HG03280 (cell line): ENCODE measurements at regions not wholly inside any gene's neighbourhood (a gene's known extent, or its start where the extent isn't known, plus 50 kb on each side); places are given as distances from the start of the nearest gene placed in this dataset.
"Not testable (repeated sequence)": the region's sequence is repeated elsewhere in the genome, so short reads cannot be mapped to it uniquely, and the experiment has no call there.

Source experiments
- ATAC-seq: cut with Tn5 transposase; IDR thresholded peaks from one replicate; pipeline ENCODE4 v1.9.1; 2021; ENCODE audit warnings: mild to moderate bottlenecking, moderate library complexity; ENCODE audit not compliant: unreplicated experiment

DNA sequence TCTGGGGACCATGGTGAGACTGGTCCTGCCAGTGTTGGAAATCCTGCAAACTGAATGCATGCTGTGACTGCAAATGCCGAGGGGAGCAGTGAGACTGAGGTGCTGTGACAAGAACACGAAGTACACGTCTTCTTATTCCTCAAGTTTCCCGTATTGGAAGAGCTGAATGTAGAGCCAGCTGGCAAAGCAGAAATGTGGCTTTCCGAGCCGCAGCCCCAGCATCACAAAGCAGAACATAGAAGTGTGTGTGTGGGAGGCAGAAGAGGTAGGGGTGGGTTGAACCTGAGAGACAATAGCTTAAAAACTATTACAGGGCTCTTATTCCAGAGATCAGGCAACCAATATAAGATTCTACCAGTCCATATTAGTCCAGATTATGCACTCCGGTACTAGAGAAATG lies 98.8 kb downstream of the CARTPT start:
- no peak for ATAC-seq

DNA sequence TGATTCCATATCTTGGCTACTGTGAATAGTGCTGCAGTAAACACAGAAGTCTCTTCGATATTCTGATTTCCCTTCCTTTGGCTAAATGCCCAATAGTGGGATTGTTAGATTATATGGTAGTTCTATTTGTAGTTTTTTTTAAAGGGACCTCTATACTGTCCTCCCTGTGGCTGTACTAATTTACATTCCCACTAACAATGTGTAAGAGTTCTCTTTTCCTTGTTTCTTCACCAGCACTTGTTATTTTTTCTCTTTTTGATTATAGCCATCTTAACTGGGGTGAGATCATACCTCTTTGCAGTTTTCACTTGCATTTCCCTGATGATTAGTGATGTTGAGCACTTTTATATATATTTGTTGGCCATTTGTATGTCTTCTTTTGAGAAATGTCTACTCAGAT lies 102.0 kb downstream of the CARTPT start:
- ATAC-seq: no peak

DNA sequence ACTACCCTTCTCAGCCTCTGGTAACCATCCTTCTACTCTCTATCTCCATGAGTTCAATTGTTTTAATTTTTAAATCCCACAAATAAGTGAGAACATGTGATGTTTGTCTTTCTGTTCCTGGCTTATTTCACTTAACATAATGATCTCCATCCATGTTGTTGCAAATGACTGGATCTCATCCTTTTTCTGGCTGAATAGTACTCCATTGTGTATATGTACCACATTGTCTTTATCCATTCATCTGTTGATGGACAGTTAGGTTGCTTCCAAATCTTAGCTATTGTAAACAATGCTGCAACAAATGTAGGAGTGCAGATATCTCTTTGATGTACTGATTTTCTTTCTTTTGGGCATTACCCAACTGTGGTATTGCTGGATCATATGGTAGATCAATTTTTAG lies 103.0 kb downstream of the CARTPT start:
- ATAC-seq: not testable (repeated sequence)

DNA sequence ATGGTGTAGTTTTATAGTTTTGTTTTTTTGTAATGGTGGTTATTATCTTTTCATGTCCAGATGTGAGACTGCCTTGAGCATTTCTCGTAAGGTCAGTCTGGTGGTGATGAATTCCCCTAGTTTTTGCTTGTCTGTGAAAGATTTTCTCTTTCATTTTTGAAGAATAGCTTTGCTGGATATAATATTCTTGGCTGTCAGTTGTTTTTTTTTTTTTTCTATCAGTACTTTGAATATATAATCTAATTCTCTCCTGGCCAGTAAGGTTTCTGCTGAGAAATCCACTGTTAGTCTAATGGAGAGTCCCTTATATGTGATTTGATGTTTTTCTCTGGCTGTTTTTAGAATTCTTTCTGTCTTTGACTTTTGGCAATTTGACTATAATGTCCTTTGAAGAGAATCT lies 106.9 kb downstream of the CARTPT start:
- no peak for ATAC-seq

DNA sequence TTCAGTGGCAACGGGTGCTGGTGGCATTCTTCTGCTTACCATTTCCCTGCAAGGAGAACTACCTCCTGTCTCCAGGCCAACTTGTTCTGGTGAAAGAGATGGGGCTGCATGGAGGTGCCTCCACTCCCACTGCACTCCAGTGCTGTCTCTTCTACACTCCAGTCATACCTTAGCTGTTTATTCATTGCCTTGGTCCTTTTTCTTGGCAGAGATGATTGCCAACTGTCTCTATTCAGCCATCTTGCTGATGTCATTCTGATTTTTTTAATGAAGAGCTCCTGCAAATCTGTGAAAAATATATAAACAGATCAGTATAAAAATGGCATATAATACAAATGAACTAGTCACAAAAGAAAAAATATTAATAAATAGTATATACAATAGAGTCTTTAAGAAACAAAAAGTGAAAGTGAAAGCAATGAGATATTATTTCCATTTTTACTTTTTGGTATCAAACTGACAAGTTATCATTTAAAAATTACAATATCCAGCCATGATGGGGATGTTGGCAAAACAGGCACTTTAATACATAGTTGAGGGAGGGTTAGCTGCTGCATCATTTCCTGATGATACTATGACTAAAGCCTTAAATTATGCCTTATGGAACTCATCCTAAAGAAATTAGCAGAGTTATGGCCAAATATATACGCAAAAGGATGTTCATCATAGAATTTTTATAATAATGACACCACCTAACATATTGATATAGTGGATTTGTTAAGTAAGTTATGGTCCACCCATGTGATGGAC lies 109.4 kb downstream of the CARTPT start:
- no peak for ATAC-seq

DNA sequence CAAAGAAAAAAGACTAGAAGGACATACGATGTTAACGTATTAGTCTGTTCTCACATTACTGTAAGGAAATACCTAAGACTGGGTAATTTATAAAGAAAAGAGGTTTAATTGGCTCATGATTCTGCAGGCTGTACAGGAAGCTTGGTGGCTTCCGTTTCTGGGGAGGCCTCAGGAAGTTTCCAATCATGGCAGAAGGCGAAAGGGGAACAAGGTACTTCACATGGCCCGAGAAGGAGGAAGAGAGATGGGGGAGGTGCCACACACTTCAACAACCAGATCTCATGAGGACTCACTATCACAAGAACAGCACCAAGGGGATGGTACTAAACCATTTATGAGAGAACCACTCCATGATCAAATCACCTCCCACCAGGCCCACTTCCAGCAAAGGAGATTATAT lies 110.1 kb downstream of the CARTPT start:
- no peak for ATAC-seq

GRCh38 chr5:71830681-71831539 lies 111.8 kb downstream of the CARTPT start:
- ATAC-seq: no peak

DNA sequence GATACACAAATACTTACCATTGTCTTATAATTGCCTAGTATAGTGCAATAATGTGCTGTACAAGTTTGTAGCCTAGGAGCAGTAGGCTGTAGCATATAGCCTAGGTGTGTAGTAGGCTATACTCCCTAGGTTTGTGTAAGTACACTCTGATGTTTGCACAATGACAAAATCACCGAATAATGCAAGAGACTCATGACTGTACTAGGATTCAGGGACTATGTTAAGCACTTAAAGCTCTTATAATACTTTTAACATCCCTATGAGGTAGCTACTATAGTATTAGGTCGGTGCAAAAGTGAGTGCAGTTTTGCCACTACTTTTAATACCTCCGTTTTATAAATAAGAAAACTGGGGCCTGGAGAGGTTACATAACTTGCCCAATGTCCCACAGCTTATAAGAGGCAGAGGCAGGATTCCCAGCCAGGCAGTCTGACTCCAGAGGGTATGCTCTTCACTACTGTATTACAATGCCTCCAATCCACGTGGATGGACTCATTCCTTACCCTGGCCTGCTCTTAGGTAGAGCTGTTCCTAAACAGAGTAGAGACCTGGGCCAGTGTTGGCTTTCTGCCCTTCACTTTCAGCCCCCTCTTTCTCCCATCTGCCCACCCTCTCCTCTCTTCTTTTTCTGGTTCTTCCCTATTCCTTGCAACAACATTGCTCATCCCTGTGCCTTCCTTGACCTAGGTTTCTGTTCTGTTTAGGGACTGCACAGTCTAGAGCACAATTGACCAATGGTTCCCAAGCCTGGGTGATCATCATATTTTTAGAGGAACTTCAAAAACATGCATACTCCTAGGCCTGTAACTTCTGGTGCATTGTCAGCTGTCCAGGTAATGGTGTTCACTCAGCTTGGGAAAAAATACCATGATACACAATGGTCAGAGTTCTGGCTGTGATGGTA lies 114.0 kb downstream of the CARTPT start:
- no peak for ATAC-seq

DNA sequence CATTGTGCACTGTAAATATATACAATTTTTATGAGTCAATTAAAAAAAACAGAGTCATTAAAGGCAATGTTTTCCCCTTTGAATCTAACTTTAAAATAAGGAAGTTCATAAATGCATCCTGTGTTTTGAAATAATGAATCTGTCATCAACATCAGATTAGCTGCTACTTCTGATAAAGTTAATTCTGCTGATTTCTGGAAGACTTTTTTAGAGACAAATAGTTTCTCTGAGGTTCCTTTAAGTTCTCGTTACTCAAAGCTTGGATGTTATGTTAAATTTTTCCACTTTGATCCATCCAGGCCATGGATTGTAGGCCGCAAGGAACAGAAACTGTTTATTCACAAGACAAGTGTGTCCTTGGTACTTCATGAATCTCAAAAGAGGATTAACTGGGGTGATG lies 115.5 kb downstream of the CARTPT start:
- no peak for ATAC-seq

DNA sequence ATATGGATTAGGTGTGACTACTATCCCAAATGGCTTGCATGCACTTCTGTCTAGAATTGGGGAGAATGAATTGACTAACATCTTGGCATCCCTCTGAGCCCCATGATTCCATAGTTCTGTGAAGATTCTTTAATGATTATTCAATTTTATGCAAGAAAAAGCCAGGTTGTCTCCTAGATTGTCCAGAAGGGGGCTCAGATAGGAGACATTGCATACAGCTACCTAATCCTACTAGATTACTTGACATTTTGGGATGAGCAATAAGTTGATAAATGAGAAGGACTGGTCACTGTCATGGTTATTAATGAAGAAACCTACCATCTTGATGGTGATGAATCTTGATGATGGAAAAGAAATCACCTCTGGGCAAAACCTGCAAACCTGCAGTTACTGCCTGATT lies 117.0 kb downstream of the CARTPT start:
- ATAC-seq: no peak

GRCh38 chr5:71836559-71837112 lies 117.6 kb downstream of the CARTPT start:
- no peak for ATAC-seq

- no peak for ATAC-seq
Measured at GRCh38 chr5:71838286-71838685, 119.2 kb downstream of the CARTPT start.

DNA sequence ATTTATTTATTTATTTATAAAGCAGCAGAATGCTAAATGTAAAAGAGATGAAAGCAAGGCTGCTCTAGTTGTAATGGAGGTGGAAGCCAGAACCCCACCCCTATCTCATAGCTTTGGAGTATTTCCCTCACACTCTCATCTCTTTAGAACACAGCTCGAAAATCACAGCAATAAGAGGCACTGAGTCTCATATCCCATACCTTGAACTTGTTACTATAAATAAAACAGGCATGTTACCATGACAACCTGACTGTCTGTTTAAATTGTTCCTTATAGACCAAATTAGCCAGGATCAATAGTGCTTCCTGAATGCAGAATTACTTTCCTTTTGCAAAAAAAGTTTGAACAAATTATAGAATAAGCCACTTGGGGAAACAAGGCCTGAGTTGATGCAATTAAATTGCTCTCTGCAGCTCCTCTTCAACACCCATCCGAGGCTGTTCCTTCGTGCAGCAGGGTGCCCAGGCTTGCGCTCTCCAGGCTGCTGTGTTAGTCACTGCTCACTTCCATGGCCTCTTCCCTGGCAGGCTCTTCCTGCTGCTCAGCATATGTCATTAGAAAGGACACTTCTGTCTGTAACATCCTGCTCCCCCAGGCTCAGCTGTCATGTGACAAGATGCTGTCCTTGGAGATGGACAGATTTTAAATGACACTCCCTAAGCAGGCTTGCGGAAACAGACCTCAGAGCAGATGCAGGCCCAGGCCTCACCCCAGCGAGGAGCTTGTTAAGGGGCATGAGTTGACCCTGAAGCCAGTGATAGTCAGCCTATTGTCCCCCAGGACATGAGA lies 120.2 kb downstream of the CARTPT start:
- no peak for ATAC-seq

DNA sequence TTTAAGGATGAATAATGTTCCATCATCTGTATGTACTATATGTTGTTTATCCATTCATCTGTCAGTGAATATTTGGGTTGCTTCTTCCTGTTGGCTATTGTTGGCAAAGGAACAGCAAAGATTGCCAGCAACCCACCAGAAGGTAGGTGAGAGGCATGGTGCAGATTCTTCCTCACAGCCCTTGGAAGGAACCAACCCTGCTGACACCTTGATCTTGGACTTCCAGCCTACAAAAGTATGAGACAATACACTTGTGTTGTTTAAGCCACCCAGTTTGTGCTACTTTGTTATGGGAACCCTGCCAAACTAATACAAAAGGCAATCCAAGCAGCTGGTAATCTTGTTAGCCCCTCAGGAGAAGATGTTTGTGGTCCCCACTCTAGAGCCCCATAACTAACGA lies 122.0 kb downstream of the CARTPT start:
- ATAC-seq: no peak

DNA sequence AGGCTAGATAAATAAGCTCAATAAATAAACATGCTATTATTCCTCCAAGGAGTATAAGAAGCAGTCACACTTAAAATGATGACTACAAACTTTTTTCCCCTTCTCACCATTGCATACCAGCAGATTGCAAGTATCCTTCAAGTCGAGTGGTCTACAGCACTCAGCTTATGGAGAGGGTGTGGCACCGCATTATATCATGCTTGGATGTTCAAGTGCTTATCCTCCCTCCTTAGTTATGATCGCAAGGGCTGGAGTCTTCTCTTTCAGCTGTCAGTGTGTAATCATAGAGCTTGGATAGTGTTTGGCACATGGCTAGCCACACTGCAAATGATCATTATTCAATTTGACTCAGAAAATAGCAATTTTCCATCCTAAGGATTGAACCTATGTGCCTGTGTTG lies 124.0 kb downstream of the CARTPT start:
- no peak for ATAC-seq

DNA sequence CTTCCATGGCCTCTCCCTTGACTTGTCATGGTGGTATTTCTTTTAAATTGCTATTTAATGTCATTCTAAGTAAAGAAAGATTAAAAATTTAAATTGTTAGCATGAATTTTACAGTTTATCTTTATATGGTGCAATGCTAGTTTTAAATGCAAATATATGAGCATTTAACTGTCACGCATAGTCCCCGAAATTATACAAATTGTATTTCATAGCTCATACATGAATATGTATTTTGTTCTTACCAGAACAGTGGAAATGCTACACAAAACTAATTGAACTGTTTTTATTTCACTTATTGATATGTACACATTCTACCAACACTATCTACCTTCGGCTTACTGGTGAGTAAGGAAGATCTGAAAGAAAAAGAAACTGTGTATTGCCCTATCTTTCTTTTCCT lies 125.8 kb downstream of the CARTPT start:
- no peak for ATAC-seq

DNA sequence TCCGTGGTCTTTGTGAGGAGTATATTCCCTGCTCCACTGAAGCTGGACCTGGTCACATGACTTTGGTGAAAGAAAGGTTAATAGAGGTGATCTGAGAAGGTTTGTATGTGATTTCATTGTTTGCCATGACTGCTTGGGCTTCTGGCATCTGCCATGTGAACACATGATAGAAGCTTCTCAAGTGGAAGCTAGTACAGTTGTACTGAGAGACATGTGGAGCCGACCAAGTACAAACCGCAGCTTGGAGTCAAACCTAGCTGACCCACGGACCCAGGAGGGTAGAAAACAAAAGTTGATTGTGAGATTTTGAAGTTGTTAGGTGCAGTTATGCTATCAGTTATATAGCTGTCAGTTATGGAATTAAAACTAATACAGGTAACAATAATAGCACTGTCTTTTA lies 140.4 kb downstream of the CARTPT start:
- ATAC-seq: no peak

DNA sequence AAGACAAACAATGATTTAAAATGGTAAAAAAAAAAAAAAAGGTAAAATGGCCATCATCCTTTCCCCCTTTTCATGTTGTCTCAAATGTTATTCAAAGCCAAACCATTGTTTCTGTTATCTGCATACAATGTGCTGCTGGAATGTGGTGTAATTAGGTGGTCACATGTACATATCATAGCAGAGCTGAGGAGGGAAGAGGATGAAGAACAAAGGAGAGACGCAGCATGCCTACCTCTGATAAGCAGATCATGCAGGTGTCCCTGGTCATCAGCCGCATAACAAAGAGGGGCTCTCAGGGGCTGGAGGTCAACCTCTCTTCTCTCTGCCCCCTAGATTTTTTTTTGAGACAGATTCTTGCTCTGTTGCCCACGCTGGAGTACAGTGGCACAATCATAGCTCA lies 141.0 kb downstream of the CARTPT start:
- no peak for ATAC-seq

- no peak for ATAC-seq
Measured at GRCh38 chr5:71861682-71862081, 142.6 kb downstream of the CARTPT start.

GRCh38 chr5:71862087-71862486 lies 143.0 kb downstream of the CARTPT start:
- no peak for ATAC-seq
